ENCODE measurements at regions not wholly inside any gene's neighbourhood (a gene's known extent, or its start where the extent isn't known, plus 50 kb on each side); places are given as distances from the start of the nearest gene placed in this dataset.

- intact Hi-C loops (cut with DNase I), result no loop called here
- Histone ChIP-seq H3K36me3 (no peaks in the 10 kb centered on the region), H3K27me3 (no peaks in the 10 kb centered on the region), H3K27ac (no peak overlapping the region), H3K9me3 (no peaks in the 10 kb centered on the region), H3K4me3 (no peak overlapping the region), H3K4me1 (peaks cover 0 to 3% (median 0%) of the 10 kb centered on the region in 4 donors)
- 92 to 93% methylated on average over 5 of the region's 5 CpGs for WGBS, 2 donors
- TF ChIP-seq POLR2A (IDR thresholded peaks at IDR 0.05) (no peak), POLR2AphosphoS5 (IDR thresholded peaks at IDR 0.05) (no peak), EP300 (IDR thresholded peaks at IDR 0.05) (no peak)
- TF ChIP-seq, protein P1, sequence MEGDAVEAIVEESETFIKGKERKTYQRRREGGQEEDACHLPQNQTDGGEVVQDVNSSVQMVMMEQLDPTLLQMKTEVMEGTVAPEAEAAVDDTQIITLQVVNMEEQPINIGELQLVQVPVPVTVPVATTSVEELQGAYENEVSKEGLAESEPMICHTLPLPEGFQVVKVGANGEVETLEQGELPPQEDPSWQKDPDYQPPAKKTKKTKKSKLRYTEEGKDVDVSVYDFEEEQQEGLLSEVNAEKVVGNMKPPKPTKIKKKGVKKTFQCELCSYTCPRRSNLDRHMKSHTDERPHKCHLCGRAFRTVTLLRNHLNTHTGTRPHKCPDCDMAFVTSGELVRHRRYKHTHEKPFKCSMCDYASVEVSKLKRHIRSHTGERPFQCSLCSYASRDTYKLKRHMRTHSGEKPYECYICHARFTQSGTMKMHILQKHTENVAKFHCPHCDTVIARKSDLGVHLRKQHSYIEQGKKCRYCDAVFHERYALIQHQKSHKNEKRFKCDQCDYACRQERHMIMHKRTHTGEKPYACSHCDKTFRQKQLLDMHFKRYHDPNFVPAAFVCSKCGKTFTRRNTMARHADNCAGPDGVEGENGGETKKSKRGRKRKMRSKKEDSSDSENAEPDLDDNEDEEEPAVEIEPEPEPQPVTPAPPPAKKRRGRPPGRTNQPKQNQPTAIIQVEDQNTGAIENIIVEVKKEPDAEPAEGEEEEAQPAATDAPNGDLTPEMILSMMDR (IDR thresholded peaks at IDR 0.05), result no peak
- DNase-seq, result no peak
Measured at GRCh38 chr20:52612046-52612632, 360.0 kb upstream of the TSHZ2 start.

GRCh38 chr20:52610749-52611148 is 361.4 kb upstream of the TSHZ2 start:
- no peak for DNase-seq
- Histone ChIP-seq H3K36me3 (no peaks in the 10 kb centered on the region), H3K27ac (no peak overlapping the region), H3K4me3 (no peak overlapping the region), H3K9me3 (no peaks in the 10 kb centered on the region), H3K4me1 (no peaks in the 10 kb centered on the region), H3K27me3 (no peaks in the 10 kb centered on the region)
- TF ChIP-seq EP300 (IDR thresholded peaks at IDR 0.05) (no peak), POLR2AphosphoS5 (IDR thresholded peaks at IDR 0.05) (no peak), POLR2A (IDR thresholded peaks at IDR 0.05) (no peak)
- TF ChIP-seq, protein P1 (IDR thresholded peaks at IDR 0.05), result no peak
- intact Hi-C loops (cut with DNase I), result no loop called here

GRCh38 chr20:52601295-52601971 is 370.7 kb upstream of the TSHZ2 start:
- no peak overlapping the region for H3K4me3 ChIP-seq
- DNase-seq, result no peak
- no peaks in the 10 kb centered on the region for H3K27me3 ChIP-seq
- no peaks in the 10 kb centered on the region for H3K9me3 ChIP-seq
- intact Hi-C loops (cut with DNase I), result no loop called here
- no peaks in the 10 kb centered on the region for H3K4me1 ChIP-seq
- TF ChIP-seq POLR2A (IDR thresholded peaks at IDR 0.05), result no peak
- TF ChIP-seq, protein P1 (IDR thresholded peaks at IDR 0.05), result no peak
- no peak for TF ChIP-seq EP300 (IDR thresholded peaks at IDR 0.05)
- no peak for TF ChIP-seq POLR2AphosphoS5 (IDR thresholded peaks at IDR 0.05)
- H3K36me3 ChIP-seq, result no peaks in the 10 kb centered on the region
- WGBS, 2 donors, result 79 to 86% methylated on average over 4 of the region's 4 CpGs
- H3K27ac ChIP-seq, result no peak overlapping the region

- H3K36me3 ChIP-seq, result no peaks in the 10 kb centered on the region
- no peak overlapping the region for H3K27ac ChIP-seq
- TF ChIP-seq POLR2A (IDR thresholded peaks at IDR 0.05), result no peak
- no peak for TF ChIP-seq EP300 (IDR thresholded peaks at IDR 0.05)
- H3K9me3 ChIP-seq, result no peaks in the 10 kb centered on the region
- 83 to 88% methylated on average over 5 of the region's 5 CpGs for WGBS, 2 donors
- no peak overlapping the region for H3K4me3 ChIP-seq
- no peaks in the 10 kb centered on the region for H3K4me1 ChIP-seq
- DNase-seq, result no peak
- intact Hi-C loops (cut with DNase I), result no loop called here
- no peaks in the 10 kb centered on the region for H3K27me3 ChIP-seq
Measured at GRCh38 chr20:52596256-52596655, 375.9 kb upstream of the TSHZ2 start.

DNA sequence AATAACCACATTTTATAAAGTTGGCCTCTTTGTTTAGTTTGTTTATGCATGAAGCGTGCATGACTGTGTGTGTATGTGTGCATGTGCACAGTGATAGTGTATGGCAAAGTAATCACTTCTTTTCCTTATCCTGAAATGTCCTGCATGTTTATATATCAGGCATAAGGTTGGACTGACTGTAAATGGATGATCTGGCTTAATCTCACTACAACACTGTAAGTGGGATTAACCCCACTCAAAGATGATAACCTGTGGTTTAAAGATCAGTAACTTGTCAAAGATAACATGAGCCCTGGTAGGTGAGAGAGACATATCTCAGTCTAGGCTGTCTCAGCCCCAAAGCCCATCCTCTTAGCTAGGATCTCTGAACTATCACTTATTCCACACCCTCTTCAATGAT is 376.6 kb upstream of the TSHZ2 start:
- no peaks in the 10 kb centered on the region for H3K4me1 ChIP-seq
- H3K36me3 ChIP-seq, result no peaks in the 10 kb centered on the region
- no peaks in the 10 kb centered on the region for H3K27me3 ChIP-seq
- no peaks in the 10 kb centered on the region for H3K9me3 ChIP-seq
- no peak for DNase-seq
- WGBS, 2 donors, result 67 to 70% methylated on average over 1 of the region's 1 CpG
- H3K27ac ChIP-seq, result no peak overlapping the region
- TF ChIP-seq POLR2AphosphoS5 (IDR thresholded peaks at IDR 0.05), result no peak
- TF ChIP-seq POLR2A (IDR thresholded peaks at IDR 0.05), result no peak
- TF ChIP-seq EP300 (IDR thresholded peaks at IDR 0.05), result no peak
- TF ChIP-seq, protein P1 (IDR thresholded peaks at IDR 0.05), result no peak
- intact Hi-C loops (cut with DNase I), result no loop called here
- no peak overlapping the region for H3K4me3 ChIP-seq
